Suppressor macrophage treated with lipopolysaccharide for 1 hour (primary cell): ENCODE measurements at regions not wholly inside any gene's neighbourhood (a gene's known extent, or its start where the extent isn't known, plus 50 kb on each side); places are given as distances from the start of the nearest gene placed in this dataset.
A peak's percentile ranks its signal among the peaks of the same experiment; 100 is the strongest.
"Not testable (repeated sequence)": the region's sequence is repeated elsewhere in the genome, so short reads cannot be mapped to it uniquely, and the experiment has no call there.

Experiments
- DNase-seq, 3 donors: peaks; one replicate each; pipeline ENCODE4 v3.0.0-alpha.2; 2020 to 2022

- DNase-seq: no peak
Observed at GRCh38 chr12:40172879-40173278, 51.9 kb upstream of the LRRK2 start.

GRCh38 chr12:40171501-40171900, 53.3 kb upstream of the LRRK2 start:
- peak; percentile 58 to 81 (median 77) for DNase-seq

- DNase-seq: peak in 2 of 3 donors; percentile 38 to 59
Observed at GRCh38 chr12:40171066-40171465, 53.7 kb upstream of the LRRK2 start.

- no peak for DNase-seq
Observed at GRCh38 chr12:40170593-40170992, 54.2 kb upstream of the LRRK2 start.

GRCh38 chr12:40168868-40169267, 55.9 kb upstream of the LRRK2 start:
- DNase-seq: no peak

- not testable (repeated sequence) for DNase-seq
Observed at GRCh38 chr12:40168419-40168818, 56.4 kb upstream of the LRRK2 start.

- DNase-seq: no peak
Observed at GRCh38 chr12:40168001-40168400, 56.8 kb upstream of the LRRK2 start.

GRCh38 chr12:40165179-40165578, 59.3 kb upstream of the SLC2A13 start:
- no peak for DNase-seq

GRCh38 chr12:40164034-40164433, 58.2 kb upstream of the SLC2A13 start:
- DNase-seq: no peak

- no peak for DNase-seq
Observed at GRCh38 chr12:40162033-40162432, 56.2 kb upstream of the SLC2A13 start.

- peak; percentile 31 to 82 (median 81) for DNase-seq
Observed at GRCh38 chr12:40158592-40159111, 52.8 kb upstream of the SLC2A13 start.

GRCh38 chr12:40157336-40157735, 51.5 kb upstream of the SLC2A13 start:
- DNase-seq: peak in 2 of 3 donors; percentile 44 to 47

- no peak for DNase-seq
Observed at GRCh38 chr12:40156021-40156764, 50.3 kb upstream of the SLC2A13 start.
